GM18861 (cell line): ENCODE measurements at regions not wholly inside any gene's neighbourhood (a gene's known extent, or its start where the extent isn't known, plus 50 kb on each side); places are given as distances from the start of the nearest gene placed in this dataset.

Experiments used
- ATAC-seq: cut with Tn5 transposase; IDR thresholded peaks from one replicate; pipeline ENCODE4 v1.9.1; 2021; ENCODE audit not compliant: unreplicated experiment

DNA sequence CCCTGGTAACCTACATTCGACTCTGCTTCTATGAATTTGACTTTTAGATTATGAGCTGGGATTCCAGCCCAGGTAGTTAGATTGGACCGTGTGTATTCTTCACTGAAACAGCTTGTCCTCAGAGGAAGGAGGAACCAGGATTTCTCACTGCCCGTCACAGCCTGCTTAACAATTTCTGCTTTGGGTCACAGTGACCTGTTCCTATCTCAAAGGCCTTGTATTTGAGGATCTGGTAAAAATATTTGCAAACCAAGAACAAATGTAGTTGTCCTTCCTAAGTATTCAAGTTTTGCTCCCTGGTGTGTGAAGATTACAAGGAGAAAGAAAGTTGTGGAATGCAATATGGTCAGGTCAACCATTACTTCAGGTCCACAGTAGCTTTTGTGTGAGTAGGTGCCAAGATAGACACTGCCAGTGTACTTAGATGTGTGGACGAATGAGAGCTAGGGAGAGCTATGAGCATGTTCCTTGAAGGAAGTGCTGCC is 55.1 kb downstream of the KIF4B start:
- no peak for ATAC-seq

DNA sequence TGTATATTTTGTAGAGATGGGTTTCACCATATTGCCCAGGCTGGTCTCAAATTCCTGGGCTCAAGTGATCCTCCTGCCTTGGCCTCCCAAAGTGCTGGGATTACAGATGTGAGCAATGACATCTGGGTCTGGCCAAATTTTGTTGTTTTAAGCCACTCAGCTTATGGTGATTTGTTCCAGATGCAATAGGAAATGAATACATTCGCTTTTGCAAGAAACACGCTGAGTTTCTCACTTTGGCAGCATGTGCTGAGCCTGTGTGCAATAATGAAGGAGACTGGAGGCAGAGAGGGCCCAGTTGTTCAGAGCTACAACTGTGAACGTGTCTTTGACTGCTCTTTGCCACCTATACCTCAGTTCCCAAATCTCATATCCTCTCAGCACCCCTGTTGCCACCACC is 56.4 kb downstream of the KIF4B start:
- ATAC-seq: no peak

DNA sequence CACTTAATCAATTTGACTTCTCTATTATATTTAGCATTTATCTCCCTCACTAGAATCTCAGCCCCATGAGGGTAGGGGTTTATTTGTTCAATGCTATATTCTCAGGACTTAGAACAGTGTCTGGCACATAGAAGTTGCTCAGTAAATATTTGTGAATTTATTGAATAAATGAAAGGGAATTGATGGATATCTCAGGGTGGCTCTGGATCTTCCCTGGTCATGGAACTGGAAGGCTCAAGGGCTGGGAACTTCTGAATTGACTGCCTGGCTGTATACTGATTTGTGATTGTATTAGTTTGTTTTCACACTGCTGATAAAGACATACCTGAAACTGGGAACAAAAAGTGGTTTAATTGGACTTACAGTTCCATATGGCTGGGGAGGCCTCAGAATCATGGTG is 57.2 kb downstream of the KIF4B start:
- ATAC-seq: no peak

DNA sequence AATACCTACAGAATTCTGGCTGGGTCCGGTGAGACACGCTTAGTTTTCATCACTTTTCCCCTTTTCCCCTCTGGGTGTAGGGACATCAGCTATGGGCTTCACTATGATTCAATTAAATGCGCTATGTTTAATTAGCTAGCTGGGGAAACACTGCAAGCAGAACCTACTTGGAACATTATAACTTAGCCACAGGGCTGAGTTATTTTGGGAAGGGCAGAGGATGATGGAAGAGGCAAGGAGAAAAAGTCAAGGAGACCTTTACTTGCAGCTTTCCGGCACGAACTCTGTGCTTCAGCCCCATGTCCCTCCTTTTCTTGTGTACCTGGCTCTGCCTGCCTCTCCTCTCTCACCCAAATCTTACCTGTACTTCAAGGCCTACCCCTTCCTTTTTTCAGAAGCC is 62.8 kb downstream of the KIF4B start:
- ATAC-seq: no peak

DNA sequence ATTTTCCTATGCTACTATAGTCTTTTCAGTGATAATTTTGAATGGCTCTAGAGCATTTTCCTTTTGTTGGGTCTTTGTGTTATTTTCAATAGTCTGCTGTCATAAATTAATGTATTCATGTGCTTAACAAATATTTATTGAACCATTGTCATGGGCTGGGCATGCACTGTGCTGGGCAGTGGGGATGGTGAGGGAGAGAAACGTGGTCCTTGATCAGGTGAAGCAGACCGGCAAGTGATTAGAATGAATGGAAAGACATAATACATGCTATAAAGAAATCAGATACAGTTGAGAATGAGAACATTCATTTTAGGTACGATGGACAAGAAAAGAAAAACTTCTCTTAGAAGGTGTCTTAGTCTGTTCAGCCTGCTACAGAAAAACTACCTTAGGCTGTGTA is 66.1 kb downstream of the KIF4B start:
- no peak for ATAC-seq

DNA sequence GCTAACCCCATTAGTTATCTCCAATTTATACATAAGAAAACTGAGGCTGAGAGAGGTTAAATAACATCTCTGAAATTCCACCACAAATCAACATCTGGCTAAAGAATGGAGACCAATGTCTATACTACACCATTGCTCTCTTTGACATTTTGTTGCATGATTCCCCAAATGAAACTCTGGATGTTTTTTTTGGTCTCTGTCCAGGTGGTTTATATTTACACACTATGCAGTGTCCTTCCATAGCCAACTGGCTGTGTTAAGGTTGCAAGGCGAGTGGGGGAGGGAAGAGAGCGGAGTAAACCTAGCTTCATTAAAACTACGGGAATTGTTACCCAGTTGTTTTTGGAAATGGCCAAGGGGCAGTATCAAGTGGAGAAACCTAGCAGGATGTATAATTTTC is 67.2 kb downstream of the KIF4B start:
- no peak for ATAC-seq

DNA sequence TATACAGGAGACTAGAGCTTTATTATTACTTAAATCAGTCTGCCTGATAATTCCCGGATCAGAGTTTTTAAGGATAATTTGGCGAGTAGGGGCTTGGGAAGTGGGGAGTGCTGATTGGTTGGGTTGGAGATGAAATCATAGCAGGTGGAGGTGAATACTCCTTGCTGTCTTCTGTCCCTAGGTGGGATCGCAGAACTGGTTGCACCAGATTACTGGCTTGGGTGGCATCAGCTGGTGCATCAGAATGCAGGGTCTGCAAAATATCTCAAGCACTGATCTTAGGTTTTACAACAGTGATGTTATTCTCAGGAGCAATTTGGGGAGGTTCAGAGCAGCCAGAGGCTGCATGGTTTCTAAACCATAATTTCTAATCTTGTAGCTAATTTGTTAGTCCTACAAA is 68.1 kb downstream of the KIF4B start:
- ATAC-seq: no peak

DNA sequence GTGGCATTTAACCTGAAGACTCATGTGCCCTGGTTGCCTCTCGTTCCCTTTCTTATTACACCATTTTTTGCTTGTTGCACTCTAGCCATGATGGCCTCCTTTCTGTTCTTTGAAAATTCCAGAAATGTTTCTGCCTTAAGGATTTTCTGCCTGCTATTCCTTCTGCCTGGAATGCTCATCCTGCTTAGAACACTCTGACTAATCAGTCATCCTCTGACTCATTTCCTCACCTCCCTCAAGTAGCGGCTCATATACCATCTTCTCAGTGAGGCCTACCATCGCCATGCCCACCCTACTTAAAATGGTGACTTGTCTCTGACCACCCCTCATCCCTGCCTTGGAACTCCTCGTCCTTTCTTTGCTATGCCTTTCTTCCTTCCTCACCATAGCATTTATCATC is 68.8 kb downstream of the KIF4B start:
- ATAC-seq: no peak

DNA sequence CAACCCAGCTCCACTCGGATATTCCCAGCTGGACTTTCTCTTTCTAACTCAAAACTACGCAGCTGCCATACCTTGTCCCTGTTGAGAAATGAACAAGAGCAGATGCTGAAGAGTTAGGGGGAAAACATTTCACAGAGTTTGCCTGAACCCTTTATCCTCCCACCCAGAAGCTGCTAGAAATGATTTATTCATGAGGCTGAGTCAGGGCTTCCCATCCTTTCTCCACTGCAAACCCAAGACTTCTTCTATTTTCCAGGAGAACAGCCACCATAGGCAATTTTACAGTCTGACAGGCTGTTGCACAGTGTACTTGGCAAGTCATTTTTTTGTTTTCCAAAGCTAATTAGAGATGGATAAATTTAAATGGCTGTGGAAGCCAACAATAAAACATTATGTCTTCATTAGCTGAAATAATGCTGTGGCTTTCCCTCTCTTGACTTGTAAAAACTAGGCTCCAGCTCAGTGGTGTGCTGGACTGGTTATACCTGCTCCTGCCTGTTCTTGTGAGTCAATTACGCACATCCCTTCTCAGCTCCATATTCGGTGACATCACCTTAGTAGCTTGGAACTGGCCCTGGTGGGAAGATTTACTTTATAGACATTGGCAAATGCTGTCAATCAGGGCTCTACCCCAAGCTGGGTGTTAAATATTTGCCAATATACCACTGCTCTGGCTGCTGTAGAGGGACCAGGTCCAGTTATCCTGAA is 71.9 kb downstream of the KIF4B start:
- ATAC-seq: no peak

DNA sequence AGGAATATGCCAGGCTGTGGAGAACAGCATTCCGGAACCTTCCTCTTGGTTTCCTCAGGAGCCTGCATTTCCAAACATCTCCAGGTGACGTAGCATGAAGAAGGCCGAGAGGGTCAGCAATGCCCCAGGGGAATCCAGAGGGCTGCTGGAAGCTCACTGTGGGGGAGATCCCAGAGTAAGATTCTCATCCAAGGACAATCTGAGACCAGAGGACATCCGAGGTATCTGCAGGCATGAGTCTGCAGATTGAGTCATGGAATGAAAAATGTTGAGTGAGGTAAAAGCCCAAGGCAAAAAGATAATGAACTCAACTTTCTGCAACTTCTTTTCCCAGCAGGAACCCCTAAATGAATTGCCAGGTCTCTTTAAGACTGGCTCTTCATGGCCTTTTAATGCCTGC is 73.5 kb downstream of the KIF4B start:
- no peak for ATAC-seq

DNA sequence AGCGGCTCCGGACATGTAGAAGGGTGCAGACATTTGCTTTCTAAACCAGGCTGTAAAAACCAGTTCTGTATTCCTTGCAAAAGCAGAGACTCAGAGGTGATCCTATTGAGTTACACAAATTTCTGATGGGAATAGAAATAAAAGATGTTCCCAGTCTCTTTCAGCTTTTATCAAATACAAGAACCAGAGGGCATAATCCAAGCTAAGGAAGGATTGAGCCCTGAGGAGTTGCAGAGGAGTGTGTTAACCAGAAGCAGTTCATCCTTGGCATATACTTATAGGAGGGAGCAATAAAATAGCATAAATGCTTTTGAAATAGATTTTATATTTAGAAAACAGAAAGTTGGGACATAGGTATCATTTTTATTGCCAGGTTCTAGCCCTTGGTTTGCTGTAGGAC is 75.3 kb downstream of the KIF4B start:
- no peak for ATAC-seq

DNA sequence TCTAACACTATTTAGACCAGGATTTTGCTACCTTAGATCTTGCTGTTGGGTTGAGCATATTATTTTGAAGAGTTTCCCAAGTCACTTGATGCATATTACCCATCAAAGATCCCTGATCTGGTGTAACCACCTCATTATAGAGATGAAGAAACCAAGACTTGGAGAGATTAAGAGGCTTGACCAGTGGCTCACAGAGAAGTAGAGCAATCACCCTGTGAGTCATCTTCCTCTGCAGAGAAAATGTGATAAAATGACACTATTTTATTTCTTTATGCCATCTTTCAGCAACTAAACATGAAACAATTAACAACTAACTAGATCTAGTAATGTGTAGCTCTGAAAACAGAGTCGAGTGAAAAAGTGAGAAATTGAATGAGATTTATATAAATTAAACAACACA is 76.1 kb downstream of the KIF4B start:
- no peak for ATAC-seq

DNA sequence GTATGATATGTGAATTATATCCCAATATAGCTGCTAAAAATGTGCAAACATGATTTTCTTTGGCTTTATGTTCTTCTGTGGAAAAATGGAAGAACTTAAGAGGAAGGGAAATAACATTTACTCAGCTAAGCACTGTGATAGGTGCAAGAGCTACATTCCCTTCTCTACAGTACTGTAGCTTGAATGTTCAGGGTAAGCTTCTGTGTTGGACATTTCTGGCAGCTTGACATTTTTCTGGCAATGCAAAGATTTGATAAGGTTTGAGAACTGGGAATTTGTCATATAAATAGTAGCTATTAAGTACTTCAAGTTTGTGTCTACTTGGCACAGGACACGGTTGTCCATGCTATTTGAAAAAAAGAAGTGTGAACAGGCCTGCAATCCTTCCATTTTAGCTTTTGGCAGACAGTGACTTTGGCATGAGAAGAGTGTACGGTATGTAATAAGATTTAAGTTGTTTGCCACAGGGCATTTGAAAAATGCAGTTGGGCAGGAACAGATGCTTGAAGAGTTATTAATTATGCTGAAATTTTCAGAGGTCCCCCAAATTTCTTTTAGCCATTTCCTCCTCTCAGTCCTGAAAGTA is 77.6 kb downstream of the KIF4B start:
- ATAC-seq: no peak

DNA sequence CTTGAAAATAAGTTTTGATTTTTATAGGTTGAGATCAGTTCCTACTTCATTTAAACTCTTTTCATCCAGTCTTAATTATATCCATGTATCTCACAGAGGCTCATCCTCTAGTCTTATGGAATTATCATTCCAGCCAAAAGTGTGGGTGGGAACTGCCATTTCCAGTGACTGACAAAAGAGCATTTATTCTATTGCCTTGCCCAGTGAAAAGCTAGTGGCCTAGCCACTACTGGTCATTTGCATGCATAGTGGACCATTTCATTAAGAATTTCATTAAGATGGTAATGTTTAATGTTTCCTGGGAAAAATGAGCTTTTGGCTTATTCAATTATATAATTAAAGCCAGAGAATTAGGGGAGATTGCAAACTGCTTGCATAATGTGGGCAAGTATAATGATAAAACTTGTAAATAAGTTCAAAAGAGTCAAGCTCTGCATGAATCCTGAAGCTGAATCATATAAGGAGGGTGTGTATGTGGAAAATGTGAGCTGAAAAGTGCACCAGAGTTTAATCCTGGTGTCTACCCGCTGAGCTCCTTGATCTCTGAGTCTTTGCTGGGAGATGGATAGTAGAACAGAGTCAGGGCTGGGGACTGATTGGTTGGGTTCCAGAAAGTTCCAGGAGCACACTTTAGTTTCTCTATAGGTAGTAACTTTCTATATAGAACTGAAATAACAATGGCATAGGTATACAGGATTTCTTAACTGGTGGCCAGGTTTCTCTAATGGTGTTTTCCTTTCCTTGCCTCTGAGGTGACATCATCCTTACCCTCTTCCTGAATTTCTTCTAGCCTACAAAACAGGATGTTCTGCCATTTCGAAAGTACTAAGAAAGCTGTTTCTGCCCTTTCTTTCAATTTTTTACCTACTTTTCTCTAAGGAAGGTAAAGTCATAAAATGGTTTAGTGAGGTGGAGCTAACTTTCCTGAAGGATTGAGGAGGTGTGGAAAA is 78.5 kb downstream of the KIF4B start:
- ATAC-seq: no peak

DNA sequence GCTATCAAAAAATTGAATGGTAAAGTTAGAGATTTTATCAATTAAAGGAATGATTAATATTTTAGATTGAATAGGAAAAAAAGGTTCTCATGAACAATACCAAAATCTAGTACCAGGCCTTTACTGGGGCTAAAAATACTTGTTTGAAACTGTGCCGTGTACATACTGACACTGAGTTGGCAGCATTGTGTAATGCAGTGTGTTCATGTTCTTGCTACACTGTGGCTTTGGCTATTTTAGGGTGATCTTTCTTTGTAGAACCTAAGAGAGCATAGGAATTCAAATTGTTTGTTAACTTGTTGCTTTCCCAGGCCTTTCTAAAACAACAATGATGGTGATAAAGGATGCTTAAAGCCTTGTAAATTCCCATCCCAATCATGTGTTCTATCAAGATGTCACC is 80.9 kb downstream of the KIF4B start:
- no peak for ATAC-seq

DNA sequence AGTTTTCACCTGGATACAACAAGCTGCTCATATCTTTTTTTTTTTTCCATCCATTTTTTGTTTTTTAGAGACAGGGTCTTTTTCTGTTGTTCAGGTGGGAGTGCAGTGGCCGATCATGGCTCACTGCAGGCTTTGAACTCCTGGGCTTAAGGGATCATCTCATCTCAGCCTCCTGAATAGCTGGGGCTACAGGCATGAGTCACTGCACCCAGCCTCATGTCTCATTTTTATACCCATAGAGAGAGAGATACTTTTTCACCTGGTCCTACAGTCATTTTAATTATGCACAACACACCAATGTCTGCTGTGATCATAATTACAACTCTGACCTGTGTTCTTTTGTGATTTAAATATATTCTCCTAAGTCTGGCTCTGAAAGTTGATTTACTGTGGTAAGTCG is 84.4 kb downstream of the KIF4B start:
- ATAC-seq: no peak

DNA sequence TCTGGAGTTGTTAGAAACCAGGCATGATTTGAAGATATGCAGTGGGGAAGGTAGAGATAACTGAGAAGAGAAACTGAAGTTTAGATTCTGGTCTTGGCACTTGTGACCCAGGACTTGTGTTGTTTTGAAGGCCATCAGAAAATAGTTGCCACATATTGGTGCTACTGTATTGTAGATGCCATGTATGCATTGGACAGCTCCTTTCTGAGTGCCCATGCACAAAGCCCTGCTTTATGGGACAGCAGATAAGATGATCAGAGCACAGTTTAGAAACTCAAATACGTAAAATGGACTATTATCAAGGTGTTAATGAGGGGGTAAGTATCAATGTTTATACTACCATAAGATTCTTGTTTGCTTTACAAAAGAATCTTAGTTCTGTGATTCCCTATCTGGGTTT is 84.9 kb downstream of the KIF4B start:
- no peak for ATAC-seq

DNA sequence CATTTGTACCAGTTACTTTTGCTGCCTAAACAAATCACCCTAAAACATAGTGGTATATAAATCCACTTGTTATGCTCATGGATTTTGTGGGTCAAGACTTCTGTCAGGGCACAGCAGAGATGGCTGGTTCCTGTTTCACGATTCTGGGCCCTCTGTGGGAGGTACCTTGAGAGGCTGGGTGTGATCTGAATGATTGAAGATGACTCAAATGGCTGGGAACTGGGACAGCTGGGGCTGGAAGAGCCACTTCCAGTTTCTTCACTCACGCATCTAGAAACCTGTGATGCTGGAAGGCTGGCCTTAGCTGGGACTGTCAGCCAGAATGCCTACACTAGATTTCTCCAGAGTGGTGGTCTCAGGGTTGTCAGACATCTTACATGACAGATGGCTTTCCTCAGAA is 88.1 kb downstream of the KIF4B start:
- ATAC-seq: no peak

DNA sequence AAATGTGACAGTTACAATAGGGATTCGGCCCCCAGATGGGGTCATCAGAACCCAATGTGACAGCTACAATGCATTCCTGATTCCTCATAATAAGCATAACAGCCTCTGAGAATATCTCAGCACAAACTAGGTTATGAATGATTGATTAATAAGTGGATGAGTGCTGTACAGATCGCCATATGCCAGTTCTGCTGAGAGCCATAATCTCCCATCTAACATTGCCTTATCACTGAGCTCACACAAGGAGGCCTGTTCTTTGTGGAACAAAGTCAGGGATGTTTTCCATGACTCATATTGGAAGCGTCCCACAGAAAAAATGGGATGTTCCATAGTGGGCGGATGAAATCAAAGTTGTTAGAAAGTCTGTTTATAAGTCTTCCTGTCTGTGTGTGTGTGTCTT is 89.6 kb downstream of the KIF4B start:
- ATAC-seq: no peak

DNA sequence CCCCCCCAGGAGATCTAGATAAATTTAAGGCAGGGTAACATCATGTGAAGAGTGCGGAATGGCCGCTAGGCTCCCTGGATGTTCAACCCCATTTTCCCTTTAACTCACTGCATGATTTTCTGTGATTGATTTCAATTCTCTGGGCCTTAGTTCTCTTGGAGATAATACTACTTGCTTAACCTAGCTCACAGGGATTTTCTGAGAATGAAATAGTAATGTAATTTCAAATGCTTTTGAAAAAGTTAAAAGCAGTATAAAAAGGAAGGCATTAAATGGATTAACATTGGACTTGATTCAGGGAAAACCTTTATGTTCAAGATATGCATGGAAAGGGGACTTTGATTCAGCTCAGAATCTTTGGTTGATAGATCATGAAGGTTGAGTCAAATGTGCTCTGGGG is 90.9 kb downstream of the KIF4B start:
- ATAC-seq: no peak

DNA sequence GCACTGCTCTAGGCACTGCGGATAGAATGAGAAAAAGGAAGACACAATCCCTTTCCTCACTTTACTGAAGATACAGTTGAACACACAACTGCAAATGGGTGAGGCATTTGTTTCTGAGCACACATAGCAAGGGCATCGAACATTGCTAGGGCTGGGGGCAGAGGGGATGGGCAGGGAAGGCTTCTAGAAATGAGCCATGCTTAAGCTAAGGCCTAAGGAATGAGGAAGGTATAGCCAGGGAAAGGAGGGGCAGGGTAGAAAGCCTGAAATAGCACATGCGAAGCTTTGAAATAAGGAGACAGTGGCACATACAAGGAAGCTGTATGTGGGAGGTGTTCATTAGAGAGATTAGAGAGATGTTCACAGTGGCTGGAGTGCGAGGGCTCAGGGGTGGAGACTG is 92.7 kb downstream of the KIF4B start:
- ATAC-seq: no peak

DNA sequence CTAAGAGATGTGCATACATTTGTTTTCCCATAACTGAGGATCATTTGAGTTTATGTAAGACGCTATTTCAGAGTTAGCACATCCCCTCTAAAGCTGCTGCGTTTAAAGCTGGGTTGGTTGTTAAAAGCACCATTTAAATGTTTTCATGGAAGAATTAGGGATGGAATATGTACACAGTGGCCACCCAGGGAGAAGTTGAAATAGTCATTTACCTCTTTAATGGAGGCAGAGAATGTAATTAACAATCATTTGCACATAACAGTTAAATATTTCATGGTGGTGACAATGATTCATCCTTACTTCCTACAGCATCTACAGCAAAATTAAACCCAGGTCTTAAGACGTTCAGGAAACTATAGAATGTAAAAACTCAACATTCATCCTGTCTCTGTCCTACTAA is 100.3 kb downstream of the KIF4B start:
- ATAC-seq: no peak
